22Rv1 (cell line): ENCODE measurements at regions not wholly inside any gene's neighbourhood (a gene's known extent, or its start where the extent isn't known, plus 50 kb on each side); places are given as distances from the start of the nearest gene placed in this dataset.

ENCODE experiments used
- ZFX ChIP-seq: fragments of 450-650 bp; IDR thresholded peaks from 2 replicates; pipeline ENCODE4 v1.6.1; 2017; ENCODE audit warnings: antibody characterized with exemption, borderline replicate concordance
- TF ChIP-seq, protein P1 (sequence below): fragments of 450-650 bp; IDR thresholded peaks from 2 replicates; pipeline ENCODE4 v1.5.1; 2017; ENCODE audit warnings: mild to moderate bottlenecking

DNA sequence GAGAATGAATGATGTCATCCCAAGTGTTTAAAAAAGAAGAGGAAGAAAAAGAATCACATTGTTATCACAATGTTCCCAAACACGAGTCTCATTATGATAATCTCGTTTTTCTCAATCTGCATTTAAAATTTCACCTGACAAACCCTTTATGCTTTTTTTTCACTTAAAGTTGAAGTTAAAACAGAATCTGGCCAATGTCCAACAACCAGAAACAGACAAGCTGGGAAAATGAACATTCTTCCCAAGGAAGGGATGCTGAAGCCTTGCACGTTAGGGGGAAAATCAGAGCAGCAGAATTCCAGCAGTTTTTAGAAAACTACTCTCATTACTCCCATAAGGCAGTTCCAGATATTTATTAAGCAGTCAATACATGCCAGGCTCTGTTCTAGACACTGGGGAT, 245.3 kb downstream of the TMEM182 start:
- TF ChIP-seq, protein P1, sequence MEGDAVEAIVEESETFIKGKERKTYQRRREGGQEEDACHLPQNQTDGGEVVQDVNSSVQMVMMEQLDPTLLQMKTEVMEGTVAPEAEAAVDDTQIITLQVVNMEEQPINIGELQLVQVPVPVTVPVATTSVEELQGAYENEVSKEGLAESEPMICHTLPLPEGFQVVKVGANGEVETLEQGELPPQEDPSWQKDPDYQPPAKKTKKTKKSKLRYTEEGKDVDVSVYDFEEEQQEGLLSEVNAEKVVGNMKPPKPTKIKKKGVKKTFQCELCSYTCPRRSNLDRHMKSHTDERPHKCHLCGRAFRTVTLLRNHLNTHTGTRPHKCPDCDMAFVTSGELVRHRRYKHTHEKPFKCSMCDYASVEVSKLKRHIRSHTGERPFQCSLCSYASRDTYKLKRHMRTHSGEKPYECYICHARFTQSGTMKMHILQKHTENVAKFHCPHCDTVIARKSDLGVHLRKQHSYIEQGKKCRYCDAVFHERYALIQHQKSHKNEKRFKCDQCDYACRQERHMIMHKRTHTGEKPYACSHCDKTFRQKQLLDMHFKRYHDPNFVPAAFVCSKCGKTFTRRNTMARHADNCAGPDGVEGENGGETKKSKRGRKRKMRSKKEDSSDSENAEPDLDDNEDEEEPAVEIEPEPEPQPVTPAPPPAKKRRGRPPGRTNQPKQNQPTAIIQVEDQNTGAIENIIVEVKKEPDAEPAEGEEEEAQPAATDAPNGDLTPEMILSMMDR: no peak
- TF ChIP-seq ZFX: no peak
